ENCODE measurements at regions not wholly inside any gene's neighbourhood (a gene's known extent, or its start where the extent isn't known, plus 50 kb on each side); places are given as distances from the start of the nearest gene placed in this dataset.

- TF ChIP-seq EZH2 (IDR thresholded peaks at IDR 0.05; ENCODE audit: insufficient read depth, poor library complexity, severe bottlenecking) (no peak), EZH2phosphoT487 (IDR thresholded peaks at IDR 0.05; ENCODE audit: insufficient read depth, low read depth) (no peak)
These were observed 1195.4 kb upstream of the LRRN3 start for GRCh38 chr7:109895536-109895935.
